ENCODE measurements at regions not wholly inside any gene's neighbourhood (a gene's known extent, or its start where the extent isn't known, plus 50 kb on each side); places are given as distances from the start of the nearest gene placed in this dataset.

GRCh38 chr6:134527108-134527787 lies 209.3 kb upstream of the SGK1 start:
- DNase-seq (ENCODE audit: low read depth in 3 of 3): no peak

- no peak for DNase-seq (ENCODE audit: low read depth in 3 of 3)
These were observed 207.4 kb upstream of the SGK1 start for GRCh38 chr6:134525190-134525868.

GRCh38 chr6:134523903-134524650 lies 206.2 kb upstream of the SGK1 start:
- no peak for DNase-seq (ENCODE audit: low read depth in 3 of 3)

DNA sequence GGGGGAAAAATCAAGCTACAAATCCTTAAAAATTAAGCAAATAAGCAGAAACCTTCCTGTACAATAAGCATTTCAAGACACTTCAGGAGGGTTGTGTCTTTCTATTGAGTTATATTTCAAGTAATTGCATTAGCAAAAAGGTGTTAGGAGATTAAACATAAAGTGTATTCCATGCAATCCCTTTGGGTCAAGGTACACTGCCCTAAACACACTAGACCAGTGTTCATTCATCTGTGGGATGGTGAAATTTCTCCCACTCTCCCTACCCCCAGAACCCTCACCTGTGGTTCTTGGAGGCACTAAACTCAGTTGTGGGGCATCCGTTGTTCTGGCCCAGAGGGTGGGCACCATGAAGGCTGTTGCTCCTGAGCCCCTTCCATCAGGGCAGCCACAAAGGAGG lies 205.1 kb upstream of the SGK1 start:
- no peak for DNase-seq (ENCODE audit: low read depth in 3 of 3)

GRCh38 chr6:134521116-134521501 lies 203.2 kb upstream of the SGK1 start:
- no peak for DNase-seq (ENCODE audit: low read depth in 3 of 3)

GRCh38 chr6:134520181-134521115 lies 202.5 kb upstream of the SGK1 start:
- DNase-seq (ENCODE audit: low read depth in 3 of 3): no peak

- no peak for DNase-seq (ENCODE audit: low read depth in 3 of 3)
These were observed 201.6 kb upstream of the SGK1 start for GRCh38 chr6:134519465-134519864.

DNA sequence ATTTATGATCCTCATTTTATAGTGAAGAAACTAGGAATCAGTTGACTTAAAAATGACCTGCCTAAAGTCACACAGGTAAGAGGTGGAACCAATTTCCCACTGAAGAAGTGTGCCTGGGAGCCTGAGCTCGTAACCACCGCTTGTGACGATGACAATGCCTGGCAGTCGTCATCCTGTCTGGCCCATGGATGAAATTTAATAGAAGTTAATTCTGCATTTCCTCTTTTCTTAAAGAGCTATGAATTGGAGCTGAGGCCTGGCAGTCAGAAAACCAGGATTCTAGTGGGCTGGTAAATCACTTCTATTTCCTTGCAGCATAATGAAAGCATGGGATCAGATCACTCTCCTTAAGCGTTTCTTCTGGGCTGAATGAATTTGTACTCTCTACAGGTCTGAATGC lies 200.0 kb upstream of the SGK1 start:
- DNase-seq (ENCODE audit: low read depth in 3 of 3): no peak

GRCh38 chr6:134517145-134517658 lies 199.3 kb upstream of the SGK1 start:
- no peak for DNase-seq (ENCODE audit: low read depth in 3 of 3)

DNA sequence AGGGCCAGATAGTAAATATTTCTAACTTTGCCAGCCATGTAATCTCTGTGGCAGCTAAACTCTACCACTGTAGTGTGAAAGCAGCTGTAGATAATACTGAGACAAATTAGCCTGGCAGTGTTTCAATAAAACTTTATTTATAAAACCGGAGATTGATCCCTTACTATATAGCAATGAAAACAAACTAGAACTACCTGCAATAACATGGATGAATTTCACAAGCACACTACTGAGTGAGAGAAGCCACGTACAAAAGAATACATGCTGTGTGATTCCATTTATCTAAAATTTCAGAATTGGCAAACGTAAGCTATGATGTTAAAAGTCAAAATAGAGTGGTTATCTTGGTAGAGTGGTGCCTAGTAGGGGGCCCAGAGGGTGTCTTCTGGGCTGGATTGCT lies 198.7 kb upstream of the SGK1 start:
- no peak for DNase-seq (ENCODE audit: low read depth in 3 of 3)

DNA sequence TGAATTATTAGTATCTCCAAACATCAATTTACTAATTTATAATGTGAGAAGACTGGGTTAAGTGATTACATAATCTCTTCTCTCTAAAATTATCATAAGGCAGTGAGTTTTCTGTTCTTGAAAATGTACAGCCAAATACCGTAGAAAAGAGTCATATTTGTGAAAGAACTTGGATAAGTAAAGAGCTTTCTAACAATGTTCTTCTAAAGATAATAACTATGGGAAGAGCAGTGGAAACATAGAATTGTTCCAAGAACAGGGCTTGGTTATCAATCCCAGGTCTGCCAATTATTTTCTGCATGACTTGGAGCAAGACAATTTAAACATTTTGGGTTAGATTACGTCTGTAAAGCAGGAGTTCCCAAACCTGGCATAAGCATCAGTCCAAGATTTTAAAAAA lies 198.1 kb upstream of the SGK1 start:
- DNase-seq (ENCODE audit: low read depth in 3 of 3): no peak

DNA sequence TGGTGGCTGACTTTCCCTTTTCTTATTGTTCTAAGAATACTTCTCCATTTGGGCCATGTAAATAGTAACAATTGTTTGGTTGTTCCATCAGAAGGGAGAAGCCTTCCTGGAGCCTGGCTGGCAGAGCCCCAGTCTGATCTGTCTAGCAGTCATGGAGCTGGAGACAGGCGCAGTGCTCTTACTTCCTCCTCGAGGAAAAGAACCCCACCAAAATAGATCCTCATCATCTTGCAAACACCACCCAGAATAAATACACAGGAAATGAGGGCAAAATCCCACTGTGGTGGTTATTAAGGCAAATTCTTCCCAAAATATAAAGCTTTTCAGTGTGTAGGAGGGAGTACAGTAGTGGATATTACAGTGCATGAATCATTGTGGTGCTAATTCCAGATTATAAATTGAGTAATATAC lies 195.1 kb upstream of the SGK1 start:
- no peak for DNase-seq (ENCODE audit: low read depth in 3 of 3)

GRCh38 chr6:134511984-134512683 lies 194.2 kb upstream of the SGK1 start:
- DNase-seq (ENCODE audit: low read depth in 3 of 3): no peak

- no peak for DNase-seq (ENCODE audit: low read depth in 3 of 3)
These were observed 193.0 kb upstream of the SGK1 start for GRCh38 chr6:134510920-134511319.

GRCh38 chr6:134510142-134510541 lies 192.2 kb upstream of the SGK1 start:
- no peak for DNase-seq (ENCODE audit: low read depth in 3 of 3)

DNA sequence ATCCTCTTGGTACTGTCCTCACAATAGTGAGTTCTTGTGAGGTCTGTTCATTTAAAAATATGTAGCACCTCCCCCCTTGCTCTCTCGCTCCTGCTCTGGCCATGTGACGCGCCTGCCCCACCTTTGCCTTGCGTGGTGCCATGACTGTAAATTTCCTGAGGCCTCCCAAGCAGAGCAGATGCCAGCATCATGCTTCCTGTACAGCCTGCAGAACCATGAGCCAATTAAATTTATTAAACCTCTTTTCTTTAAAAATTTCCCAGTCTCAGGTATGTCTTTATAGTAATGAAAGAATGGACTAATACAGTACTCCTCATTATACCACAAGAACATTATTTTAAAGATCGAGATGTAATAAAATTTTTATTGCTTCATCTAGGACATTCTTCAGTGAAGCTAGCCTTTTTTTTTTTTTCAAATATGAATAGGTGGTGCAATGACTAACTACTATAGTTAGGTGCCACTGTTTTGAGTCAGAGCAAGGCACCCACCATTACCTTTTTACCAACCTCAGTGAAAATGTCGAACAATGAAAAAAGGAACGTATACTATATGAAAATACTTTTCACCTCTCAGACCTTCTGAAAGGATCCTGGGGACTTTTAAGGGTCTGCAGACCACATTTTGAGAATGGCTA lies 191.1 kb upstream of the SGK1 start:
- no peak for DNase-seq (ENCODE audit: low read depth in 3 of 3)

DNA sequence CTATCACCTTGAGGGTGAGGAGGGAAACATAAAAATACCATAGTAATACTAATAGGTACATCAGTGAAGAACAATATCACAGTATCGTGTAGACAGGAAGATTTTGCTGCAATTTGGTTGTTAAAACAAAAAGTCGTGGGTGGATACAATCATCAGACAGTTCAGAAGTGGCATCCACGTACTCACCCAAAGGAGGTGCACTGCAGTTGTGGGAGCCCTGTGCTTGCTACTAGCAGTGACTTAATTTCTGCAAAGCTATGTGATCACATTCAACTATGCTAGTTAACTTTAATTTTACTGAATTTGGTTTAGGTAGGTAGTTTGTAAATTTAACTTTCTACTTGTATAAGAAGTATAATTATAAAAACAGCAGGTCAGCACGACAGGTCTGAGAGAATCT lies 188.2 kb upstream of the SGK1 start:
- DNase-seq (ENCODE audit: low read depth in 3 of 3): no peak

GRCh38 chr6:134503585-134504281 lies 185.8 kb upstream of the SGK1 start:
- DNase-seq (ENCODE audit: low read depth in 3 of 3): no peak

- DNase-seq (ENCODE audit: low read depth in 3 of 3): no peak
These were observed 185.0 kb upstream of the SGK1 start for GRCh38 chr6:134502614-134503549.

Data from stimulated activated CD4-positive, alpha-beta T cell treated with anti-CD3 and anti-CD28 coated beads, TNF-alpha, amount 100 ng/mL, for 4 hours (primary cell).